ENCODE measurements at regions not wholly inside any gene's neighbourhood (a gene's known extent, or its start where the extent isn't known, plus 50 kb on each side); places are given as distances from the start of the nearest gene placed in this dataset.
A peak's percentile ranks its signal among the peaks of the same experiment; 100 is the strongest.

DNA sequence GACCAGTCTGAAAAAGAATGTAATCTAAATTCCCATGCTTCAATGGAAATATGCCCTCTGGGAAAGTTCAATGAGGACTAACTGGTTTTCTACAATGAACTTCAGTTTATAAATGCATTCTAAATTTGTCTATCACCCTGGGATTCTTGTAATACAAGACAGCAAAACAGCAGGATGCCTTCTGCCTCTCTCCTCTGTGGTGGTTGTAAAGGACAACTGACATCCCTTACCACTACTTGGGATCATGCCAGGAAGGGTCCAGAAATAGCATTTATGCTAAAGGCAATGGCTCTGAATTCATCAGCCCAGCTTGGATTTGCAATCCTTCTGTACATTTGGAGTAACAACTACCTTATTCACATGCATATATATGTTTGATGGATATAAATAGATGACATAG lies 97.3 kb upstream of the ADAMTS16 start:
- no peak for DNase-seq (ENCODE audit: low spot score)

DNA sequence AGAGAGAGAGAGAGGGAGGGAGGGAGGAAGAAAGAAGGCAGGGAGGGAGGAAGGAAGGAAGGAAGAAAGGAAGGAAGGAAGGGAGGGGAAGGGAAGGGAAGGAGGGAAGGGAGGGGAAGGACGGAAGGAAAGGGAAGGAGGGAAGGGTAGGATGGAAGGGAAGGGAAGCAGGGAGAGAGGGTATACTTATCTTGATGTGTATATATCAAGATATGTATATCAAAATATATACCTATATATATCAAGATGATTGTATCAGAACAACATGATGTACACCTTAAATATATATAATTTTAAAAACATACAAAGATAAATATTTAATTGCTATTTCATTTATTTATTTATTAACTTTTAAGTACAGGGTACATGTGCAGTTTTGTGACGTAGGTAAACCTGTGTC lies 96.8 kb upstream of the ADAMTS16 start:
- DNase-seq (ENCODE audit: low spot score): no peak

DNA sequence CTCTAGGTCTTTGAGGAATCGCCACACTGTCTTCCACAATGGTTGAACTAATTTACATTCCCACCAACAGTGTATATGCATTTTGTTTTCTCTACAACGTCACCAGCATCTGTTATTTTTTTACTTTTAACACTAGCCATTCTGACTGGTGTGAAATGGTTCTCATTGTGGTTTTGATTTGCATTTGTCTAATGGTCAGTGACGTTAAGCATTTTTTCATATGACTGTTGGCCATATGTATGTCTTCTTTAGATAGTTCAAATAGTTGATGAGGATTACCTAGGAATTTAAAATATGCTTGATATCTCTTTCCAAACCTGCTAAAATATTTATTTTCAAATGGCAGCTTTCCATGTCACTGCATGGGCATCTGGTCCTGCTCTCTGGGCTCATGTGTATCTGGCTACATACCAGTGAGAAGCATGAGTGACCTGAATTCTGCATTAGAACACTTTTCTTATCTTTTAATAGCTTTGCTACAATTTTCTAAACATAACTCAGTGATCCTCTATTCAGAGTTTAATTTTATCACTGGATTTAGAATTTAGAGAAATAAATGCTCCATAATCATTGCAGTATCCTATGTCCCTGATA lies 95.8 kb upstream of the ADAMTS16 start:
- no peak for DNase-seq (ENCODE audit: low spot score)

DNA sequence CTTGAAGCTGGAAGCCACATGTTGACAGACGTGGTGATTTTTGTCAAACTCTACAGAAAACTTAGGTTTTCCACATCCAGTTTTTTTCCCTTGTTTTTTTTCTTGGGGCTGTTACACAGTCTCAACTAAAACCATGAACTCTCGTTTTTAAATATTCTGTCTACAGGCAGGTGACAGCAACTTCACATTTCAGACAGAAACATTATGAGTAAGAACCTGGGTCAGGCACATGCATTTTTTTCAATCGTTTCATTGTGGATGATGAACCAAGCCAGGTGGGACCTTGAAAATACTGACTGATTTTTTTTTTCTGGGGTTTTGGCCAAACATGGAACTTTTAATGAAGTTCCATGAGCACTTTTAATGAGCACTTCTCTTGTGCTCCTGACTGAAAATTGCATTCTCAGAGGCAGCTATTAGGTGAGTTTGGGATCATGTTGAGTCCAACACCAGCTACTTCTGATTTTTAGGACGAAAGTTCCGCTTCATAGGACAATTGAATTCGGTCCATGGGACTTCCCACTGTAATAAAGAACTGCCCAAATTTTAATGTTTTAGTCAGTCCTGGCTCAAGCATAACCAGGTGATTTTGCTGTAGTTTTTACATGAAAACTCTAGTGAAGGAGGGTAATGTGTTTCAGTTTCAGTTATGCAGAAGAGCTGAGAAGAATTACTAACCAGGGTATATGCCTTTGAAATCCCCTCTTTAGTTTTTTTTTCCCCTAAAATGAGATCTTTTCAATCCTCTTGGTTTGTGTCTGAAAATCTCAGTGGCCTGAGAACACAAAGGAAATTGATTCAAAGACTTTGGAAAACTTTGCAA lies 93.2 kb upstream of the ADAMTS16 start:
- no peak for DNase-seq (ENCODE audit: low spot score)

DNA sequence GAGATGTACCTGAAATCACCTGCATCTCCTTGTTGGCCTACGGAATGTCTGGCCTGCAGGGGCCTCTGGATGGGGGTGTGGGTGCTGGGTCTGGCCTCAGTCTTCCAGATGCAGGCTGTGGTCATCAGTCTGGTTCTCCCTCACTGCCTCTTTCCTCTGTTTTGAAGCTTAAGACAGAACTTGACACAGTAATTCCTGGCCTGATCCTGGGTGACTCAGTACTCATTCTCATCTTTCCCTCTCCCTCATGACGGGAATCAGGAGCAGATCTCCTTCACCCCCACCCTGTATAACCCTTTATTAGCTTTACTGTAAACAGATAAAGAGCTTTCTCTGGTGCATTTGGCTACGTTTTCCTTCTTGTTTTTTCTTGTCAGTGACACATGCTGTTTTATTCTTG lies 89.3 kb upstream of the ADAMTS16 start:
- no peak for DNase-seq (ENCODE audit: low spot score)

DNA sequence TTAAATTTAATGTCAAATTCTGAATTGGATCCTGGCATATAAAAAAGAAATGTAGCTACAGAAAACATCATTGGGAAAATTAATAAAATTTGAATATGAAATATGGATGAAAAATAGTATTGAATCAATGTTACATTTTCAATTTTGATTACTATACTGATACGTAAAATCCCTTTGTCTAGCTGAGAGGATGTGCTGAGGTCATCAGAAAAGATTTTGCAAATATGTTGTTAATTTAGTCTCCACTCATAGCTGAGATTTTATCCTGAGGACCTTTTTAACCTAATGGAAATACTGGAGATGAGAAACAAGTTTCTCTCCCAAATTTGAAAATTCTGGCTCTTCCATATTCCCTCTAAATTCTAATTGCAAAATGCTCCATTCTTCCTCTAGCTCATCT lies 84.4 kb upstream of the ADAMTS16 start:
- no peak for DNase-seq (ENCODE audit: low spot score)

DNA sequence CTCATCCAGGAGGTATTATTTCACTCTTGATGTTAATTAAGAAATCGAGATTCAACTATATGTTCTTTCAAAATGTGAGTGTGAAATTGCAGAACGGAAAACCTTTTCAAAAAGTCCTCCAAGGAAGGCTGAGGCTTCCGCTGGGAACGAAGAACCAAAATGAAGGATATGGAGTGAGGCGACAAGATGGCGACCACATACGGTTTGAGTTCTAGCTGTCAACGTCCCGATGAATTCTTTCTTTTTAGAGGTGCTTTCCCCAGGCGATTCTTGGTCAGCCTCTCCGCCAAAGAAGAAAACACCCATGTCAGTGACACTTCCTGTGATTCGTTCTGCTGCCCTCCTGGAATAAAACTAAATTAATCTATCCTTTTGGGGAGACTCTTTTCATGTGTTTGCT lies 78.3 kb upstream of the ADAMTS16 start:
- DNase-seq (ENCODE audit: low spot score): no peak

DNA sequence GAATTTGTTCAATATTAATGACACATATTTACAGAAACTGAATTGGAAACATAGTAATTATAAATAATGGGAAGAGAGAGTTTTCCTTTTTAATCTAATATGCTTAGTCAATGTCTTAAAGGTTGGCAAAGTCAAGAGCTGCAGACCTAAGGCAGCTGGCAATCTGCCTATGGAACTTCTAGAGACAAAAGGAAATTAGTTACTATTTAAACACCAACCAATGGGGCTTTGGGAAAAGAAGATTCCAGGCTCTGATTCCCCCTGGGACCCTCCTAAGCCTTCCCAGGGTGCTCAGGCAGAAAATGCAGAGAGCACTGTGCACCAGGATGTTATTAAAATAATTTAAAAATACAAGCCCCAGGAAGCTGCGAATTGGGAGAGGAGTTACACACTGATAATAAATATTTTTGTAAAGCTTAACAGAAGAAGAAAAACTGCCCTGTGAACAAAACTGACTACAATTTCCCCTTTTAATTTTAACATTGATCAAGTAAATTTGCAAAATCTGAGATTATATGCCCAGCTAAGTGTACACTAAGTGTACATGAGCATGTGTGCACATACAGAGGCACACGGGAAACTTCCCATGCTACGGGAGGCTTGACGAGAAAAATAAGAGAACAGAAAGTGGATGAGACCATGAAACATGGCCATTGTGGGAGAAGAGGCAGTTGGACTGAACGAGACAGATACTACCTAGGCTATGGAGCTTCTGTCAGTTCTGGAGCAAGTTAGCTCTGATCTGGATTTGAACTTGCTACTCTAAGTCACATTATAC lies 77.4 kb upstream of the ADAMTS16 start:
- DNase-seq (ENCODE audit: low spot score): no peak

DNA sequence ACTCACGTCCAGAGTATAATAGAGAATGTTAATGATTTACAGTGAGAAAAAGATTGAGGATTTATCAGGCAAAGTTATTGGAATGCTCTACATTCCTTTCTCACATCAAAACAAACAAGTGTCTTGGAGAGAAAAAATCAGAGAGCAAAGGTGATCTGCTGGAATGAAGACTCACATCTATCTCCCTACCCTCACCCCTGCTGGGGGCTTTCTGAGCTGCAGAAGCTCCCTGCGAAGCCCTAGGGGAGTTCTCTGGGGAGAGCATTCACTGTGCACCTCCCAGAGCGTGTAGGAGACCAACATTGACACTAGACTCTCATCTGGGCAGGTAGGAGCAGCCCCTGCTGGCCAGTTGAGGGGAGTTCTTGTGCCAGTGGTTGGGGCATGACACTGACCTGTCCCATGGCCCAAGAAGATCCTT lies 76.6 kb upstream of the ADAMTS16 start:
- peak; percentile 22 for DNase-seq (ENCODE audit: low spot score)

DNA sequence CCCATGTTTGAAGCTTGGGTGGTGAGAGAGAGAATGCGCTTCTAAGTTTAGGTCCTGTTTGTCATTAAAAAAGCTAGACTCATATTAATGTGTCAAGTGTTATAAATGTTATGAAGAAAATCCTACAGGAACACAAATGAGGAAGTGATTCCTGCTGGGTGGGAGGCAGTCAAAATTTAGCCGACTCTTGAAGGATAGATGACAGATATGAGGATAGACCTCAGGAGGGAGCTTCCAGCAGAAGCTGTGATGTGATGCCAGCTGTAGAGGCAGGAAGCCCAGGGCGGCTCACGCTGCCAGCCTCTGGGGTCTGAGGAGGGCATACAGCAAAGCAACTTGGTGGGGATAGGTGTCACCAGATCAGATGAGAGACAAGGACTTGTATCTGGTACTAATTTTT lies 74.7 kb upstream of the ADAMTS16 start:
- DNase-seq (ENCODE audit: low spot score): no peak

DNA sequence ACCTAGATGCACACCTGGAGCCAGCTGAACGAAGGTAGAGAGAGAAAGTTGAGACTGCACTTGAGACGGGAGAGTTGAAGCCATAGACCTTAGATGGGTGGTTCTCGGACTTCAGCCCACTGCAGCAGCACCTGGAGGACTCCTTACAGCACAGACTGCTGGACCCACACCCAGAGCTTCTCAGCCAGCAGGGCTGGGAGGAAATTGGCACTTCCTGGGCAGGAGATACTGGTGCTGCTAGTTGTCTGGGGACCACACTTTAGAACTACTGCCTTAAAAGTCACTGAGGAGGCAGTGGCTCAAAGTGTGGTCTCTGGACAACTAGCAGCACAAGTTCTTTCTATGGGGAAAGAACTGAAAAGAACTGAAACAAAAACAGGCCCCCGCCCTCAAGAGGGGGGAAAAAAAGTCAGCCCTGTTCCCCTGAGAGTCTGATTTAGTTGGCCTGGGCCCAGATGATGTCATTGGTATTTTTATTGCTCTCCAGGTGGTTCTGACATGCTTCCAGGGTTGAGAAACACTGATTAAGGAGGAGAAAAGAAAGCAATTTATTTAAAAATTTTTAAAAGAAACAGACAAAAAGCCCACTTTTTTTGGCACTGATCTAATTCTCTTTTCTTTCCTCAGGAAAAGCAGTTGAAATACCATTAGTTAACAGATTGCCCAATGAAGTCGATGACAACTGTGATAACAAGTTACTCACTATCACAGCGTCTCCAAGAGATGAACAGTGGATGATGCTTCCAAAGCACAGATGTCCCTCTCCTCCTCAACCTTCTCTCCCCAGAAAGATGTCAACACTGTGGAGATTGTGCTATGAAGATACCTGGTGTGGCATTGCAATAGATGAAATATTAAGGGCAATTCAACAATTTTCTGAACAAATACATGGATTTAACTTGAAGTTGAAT lies 73.6 kb upstream of the ADAMTS16 start:
- DNase-seq (ENCODE audit: low spot score): no peak

DNA sequence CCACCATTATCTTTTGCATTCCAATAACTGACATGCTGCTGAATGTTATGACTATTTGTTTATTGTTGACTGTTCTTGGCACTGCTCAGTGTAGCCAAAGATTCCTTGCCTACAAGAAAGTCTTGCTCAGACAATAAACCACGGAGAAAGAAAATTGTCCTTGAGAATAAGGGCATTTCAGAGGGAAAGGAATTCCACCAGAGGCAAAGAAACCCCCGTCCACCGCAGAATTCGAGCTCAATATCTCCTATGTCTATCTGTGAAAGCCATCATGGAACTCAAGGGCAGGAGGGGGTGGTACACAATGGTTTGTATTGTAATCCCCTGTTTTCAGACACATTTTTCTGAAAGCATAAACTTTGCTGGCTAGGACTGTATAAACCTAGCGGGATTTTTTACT lies 70.3 kb upstream of the ADAMTS16 start:
- DNase-seq (ENCODE audit: low spot score): no peak

DNA sequence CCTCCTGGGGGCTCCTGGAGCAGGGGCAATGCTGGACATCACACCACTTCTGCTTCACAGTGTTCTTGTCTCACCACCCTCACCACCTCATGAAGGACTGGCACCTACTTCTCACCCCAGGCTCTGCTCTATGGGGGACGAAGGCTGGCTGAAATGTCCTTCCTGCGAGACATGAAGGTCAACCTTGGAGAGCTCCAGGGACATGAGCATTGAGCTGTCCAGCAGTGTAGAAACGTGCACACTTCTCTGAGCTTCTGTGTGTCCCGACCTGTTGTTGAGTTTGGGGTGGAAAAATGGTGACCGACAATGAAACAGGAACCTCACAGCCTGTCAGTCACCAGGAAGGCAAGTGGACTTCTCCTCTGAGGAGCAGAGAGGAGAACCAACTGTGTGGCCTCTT lies 68.6 kb upstream of the ADAMTS16 start:
- DNase-seq (ENCODE audit: low spot score): no peak

DNA sequence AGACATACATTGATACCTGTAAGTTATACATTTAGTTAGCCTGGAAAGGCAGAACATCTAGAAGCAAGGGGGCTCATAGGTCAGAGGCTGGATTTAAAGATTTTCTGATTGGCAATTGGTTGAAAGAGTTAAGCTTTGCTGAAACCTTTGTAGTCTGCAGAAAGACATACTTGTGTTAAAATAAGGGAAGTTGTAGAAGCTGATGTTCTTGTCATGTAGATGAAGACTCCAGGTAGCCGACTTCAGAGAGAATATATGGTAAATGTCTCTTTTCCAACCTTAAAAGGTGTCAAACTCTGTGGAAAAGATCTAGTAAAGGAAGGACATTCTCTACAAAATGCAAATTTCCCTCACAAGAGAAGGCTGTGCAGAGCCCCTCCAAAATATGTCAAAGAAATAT lies 62.9 kb upstream of the ADAMTS16 start:
- no peak for DNase-seq (ENCODE audit: low spot score)

DNA sequence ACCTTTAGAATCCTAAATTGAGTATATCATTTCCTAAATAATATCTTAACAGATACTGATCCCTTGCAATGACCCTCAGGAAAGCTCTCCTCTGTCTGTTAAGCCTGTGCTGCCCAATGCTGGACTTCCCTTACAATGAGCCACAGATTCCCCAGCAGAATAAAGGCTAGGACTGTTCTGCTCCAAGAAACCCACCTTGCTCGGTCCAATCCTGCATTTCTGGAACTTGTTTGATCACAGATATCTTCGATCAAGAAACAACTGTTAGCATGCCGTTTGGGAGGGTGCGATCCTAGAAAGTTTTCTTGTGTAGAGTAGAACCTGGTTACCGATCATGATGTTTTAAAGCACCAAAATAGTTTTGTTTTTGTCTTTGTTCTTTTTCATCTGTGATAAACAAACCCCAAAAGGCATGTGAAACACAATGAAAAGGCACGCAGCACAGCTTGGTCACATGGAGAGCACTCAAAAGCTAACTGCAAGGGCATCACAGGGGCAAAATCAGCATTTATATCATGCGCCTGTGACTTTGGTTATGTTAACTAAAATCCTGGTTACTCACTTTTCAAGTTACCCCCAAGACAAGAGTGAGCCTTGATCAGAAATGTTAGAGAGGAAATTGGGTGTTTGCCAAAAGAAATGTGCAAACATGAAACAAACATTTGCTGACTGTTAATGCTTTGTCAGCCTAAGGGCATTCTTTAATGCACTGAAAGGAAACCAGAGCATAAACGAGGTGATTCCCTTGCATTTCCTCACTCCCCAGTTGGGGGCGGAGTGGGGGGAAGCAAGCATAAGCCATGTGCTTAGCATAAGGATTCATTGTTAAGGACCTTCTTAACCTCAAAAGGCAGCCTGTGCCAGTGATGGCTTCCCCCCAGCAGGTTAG lies 61.9 kb upstream of the ADAMTS16 start:
- DNase-seq (ENCODE audit: low spot score): no peak

DNA sequence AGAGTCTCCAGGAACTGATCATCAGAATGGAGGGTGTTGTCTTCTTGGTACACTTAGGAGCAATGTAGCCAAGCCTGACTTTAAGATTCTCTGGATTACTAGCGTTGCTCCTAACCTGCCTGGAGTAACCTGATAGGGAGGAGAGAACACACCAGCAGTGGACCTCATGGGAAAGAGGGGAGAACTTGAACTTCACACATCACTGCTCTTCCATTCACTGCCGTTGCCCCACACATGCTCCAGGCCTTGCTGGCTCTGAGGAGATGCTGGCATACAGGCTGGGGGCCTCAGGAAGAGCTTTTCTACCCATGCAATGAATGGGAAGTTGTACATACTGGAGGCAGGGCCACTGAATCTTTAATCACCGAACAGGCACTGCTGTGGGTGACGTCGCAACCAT lies 60.3 kb upstream of the ADAMTS16 start:
- no peak for DNase-seq (ENCODE audit: low spot score)

DNA sequence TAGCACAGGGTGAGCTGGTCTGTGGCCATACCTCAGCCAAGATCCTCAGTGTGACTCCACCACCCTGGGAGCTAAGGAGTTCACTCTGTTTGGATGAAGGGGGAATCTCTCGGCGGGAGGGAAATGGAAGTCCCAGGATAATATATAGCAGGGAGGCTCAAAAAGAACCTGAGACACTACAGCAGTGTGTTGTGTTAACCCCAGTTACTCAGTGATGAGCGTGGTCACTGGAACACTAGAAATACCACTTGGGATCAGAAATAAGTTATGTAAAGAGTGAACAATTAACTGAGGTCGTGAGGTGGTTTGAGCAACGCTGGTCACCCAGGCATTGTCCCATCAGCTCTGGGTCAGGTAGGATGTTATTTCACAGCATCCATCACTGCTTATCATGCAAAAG lies 59.3 kb upstream of the ADAMTS16 start:
- DNase-seq (ENCODE audit: low spot score): no peak

DNA sequence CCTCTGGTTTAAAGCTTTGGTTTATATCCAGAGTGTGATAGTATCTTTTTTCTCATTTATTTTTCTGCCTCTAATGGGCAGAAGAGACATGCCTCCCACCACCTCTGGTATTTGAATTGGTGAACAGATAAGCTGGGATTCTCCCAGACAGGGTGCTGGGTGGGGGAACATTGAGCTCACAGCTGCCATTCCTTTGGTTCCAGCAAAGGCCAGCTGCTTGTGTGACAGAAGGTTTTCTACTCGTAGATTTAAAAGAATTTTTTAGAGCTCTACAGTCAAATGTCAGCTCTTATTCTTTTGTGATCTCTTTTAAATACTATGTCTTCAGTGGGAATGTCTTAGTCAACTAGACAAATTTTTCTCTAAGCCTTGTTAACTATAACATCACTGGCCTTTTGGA lies 54.7 kb upstream of the ADAMTS16 start:
- no peak for DNase-seq (ENCODE audit: low spot score)

DNA sequence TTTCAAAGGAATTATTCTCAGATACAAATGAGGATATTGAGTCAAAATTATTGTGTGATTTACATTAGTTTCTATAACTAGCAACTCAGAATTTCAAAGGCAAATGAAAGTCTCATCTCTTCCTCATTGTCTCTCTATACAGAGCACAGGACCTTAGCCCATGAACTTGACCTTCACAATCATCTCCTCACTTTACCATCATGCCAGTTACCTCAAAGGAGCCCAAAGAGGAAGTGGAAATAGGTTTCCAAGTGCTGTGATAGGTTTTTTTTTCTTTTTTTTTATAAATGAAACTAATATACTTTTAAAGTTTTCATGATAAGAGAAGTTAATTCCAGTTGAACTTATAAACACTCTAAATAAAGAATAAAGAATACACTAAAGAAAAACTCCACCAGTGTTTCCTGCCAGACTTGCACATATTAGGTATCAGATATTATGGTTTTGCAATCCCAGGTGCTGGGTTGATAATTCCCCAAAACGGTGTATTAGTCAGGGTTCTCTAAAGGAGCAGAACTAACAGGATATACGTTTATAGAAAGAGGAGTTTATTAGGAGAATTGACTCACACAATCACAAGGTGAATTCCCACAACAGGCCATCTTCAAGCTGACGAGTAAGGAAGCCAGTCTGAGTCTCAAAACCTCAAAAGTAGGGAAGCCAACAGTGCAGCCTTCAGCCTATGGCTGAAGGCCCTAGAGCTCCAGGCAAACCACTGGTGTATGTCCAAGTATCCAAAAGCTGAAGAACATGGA lies 50.1 kb upstream of the ADAMTS16 start:
- DNase-seq (ENCODE audit: low spot score): no peak
